SK-N-SH (cell line): ENCODE measurements at regions not wholly inside any gene's neighbourhood (a gene's known extent, or its start where the extent isn't known, plus 50 kb on each side); places are given as distances from the start of the nearest gene placed in this dataset.

Source experiments
- CTCF ChIA-PET: fragments of 300-600, 350-600 bp; formaldehyde crosslinking; extraction: SDS; loops from one replicate; lab custom pipeline; 2021; lab: Yijun Ruan, JAX
- POLR2A ChIA-PET: fragments of 350-600 bp; sonication (Branson Sonifier 250); formaldehyde crosslinking; extraction: SDS; loops from one replicate; lab custom pipeline; 2020; ENCODE audit warnings: antibody characterized with exemption, inconsistent platforms; lab: Yijun Ruan, JAX
- DNase-seq: peaks from one replicate; pipeline ENCODE4 v3.0.0; 2012
- H2AFZ ChIP-seq: fragments of 200-600 bp; sonication (generic); 2 replicates; pipeline ENCODE4 v1.8.1; 2016; ENCODE audit warnings: antibody characterized with exemption, mild to moderate bottlenecking, low read depth
- H3F3A ChIP-seq: fragments of 200-600 bp; sonication (generic); replicated peaks from 2 replicates; pipeline ENCODE3; 2016; ENCODE audit warnings: antibody characterized with exemption, mild to moderate bottlenecking; ENCODE audit not compliant: insufficient read depth
- H3K27ac ChIP-seq, 2 experiments: fragments of 200-500 bp in 1 of 2; fragments of 200-600 bp in 1 of 2; sonication (Bioruptor generic) in 1 of 2; sonication (generic), shearing (Covaris generic) in 1 of 2; 2 replicates each; pipeline versions ENCODE4 v1.5.1 to v1.6.1; 2014 to 2016; ENCODE audit warnings: low read depth in 2 of 2, inconsistent platforms in 1 of 2, low read length in 1 of 2, mild to moderate bottlenecking in 1 of 2, mixed read lengths in 1 of 2
- H3K27me3 ChIP-seq: fragments of 200-600 bp; sonication (generic), shearing (Covaris generic); 2 replicates; pipeline ENCODE4 v1.6.1; 2016; ENCODE audit warnings: mixed run types; ENCODE audit not compliant: insufficient read depth
- H3K36me3 ChIP-seq, 2 experiments: fragments of 200-500 bp in 1 of 2; fragments of 200-600 bp in 1 of 2; sonication (Bioruptor generic) in 1 of 2; sonication (generic) in 1 of 2; replicated peaks in 1 of 2; 2 replicates each; pipeline versions ENCODE3 to v1.5.1; 2014 to 2016; ENCODE audit warnings: low read length in 1 of 2, mild to moderate bottlenecking in 1 of 2; ENCODE audit not compliant: insufficient read depth in 2 of 2, control insufficient read depth in 1 of 2
- H3K4me1 ChIP-seq, 2 experiments: fragments of 200-500 bp in 1 of 2; fragments of 200-600 bp in 1 of 2; sonication (Bioruptor generic) in 1 of 2; sonication (generic), shearing (Covaris generic) in 1 of 2; 2 replicates each; pipeline versions ENCODE4 v1.5.1 to v1.6.1; 2014 to 2016; ENCODE audit warnings: low read depth in 1 of 2, low read length in 1 of 2, mixed run types in 1 of 2; ENCODE audit not compliant: insufficient read depth in 2 of 2, control insufficient read depth in 1 of 2
- H3K4me2 ChIP-seq: fragments of 200-600 bp; sonication (generic), shearing (Covaris generic); 2 replicates; pipeline ENCODE4 v1.6.1; 2017; ENCODE audit warnings: mixed run types
- H3K4me3 ChIP-seq, 2 experiments: fragments of 200-500 bp in 1 of 2; fragments of 200-600 bp in 1 of 2; sonication (Bioruptor generic) in 1 of 2; sonication (generic), shearing (Covaris generic) in 1 of 2; 2 replicates each; pipeline versions ENCODE4 v1.5.1 to v1.8.1; 2014 to 2016; ENCODE audit warnings: low read depth in 2 of 2, inconsistent platforms in 1 of 2, low read length in 1 of 2, mild to moderate bottlenecking in 1 of 2, mixed read lengths in 1 of 2, moderate library complexity in 1 of 2
- H3K79me2 ChIP-seq: fragments of 200-600 bp; sonication (generic); 2 replicates; pipeline ENCODE4 v1.8.1; 2017; ENCODE audit warnings: mild to moderate bottlenecking; ENCODE audit not compliant: insufficient read depth
- H3K9ac ChIP-seq: fragments of 200-600 bp; sonication (generic); 2 replicates; pipeline ENCODE4 v1.6.1; 2017; ENCODE audit warnings: mixed run types
- H3K9me2 ChIP-seq: fragments of 200-600 bp; sonication (generic); 2 replicates; pipeline ENCODE4 v1.6.1; 2017; ENCODE audit warnings: mixed run types
- H3K9me3 ChIP-seq: fragments of 200-600 bp; sonication (generic); 2 replicates; pipeline ENCODE4 v1.6.1; 2017; ENCODE audit warnings: mixed run types, mild to moderate bottlenecking, moderate library complexity
- H4K20me1 ChIP-seq: fragments of 200-600 bp; sonication (generic); 2 replicates; pipeline ENCODE4 v1.6.1; 2017; ENCODE audit warnings: mild to moderate bottlenecking, mixed run types; ENCODE audit not compliant: insufficient read depth
- CHD2 ChIP-seq: fragments of 150-350 bp; IDR thresholded peaks from 2 replicates; pipeline ENCODE4 v1.6.1; 2018; ENCODE audit warnings: low read length; ENCODE audit not compliant: partially characterized antibody
- ELF1 ChIP-seq: IDR thresholded peaks from 2 replicates; pipeline ENCODE4 v1.4.0; 2012
- EP300 ChIP-seq, 2 experiments: IDR thresholded peaks; 2 replicates each; pipeline versions ENCODE4 v1.4.0 to v1.6.1; 2012; ENCODE audit warnings: borderline replicate concordance in 1 of 2, low read depth in 1 of 2, low read length in 1 of 2
- FOSL2 ChIP-seq: IDR thresholded peaks from 2 replicates; pipeline ENCODE4 v1.4.0; 2012; ENCODE audit warnings: low read depth, mild to moderate bottlenecking, moderate library complexity, borderline replicate concordance
- FOXJ3 ChIP-seq: sonication (generic); formaldehyde crosslinking; IDR thresholded peaks from 2 replicates; pipeline ENCODE4 v1.5.1; 2020; ENCODE audit warnings: mild to moderate bottlenecking, missing genetic modification reagents
- GABPA ChIP-seq: IDR thresholded peaks from 2 replicates; pipeline ENCODE4 v1.4.0; 2012; ENCODE audit warnings: low read depth, mild to moderate bottlenecking
- MXI1 ChIP-seq: IDR thresholded peaks from 2 replicates; pipeline ENCODE4 v1.6.1; 2012; ENCODE audit warnings: mild to moderate bottlenecking, low read depth, low read length, improper control_type of control experiment
- NRF1 ChIP-seq: IDR thresholded peaks from 2 replicates; pipeline ENCODE4 v1.6.1; 2012; ENCODE audit warnings: low read depth, mild to moderate bottlenecking, low read length
- RCOR1 ChIP-seq: fragments of 150-350 bp; IDR thresholded peaks from 2 replicates; pipeline ENCODE4 v1.6.1; 2017; ENCODE audit warnings: antibody characterized with exemption, low read length
- SIN3A ChIP-seq: IDR thresholded peaks from 2 replicates; pipeline ENCODE4 v1.6.1; 2012; ENCODE audit warnings: low read depth, mild to moderate bottlenecking, low read length, moderate library complexity, borderline replicate concordance
- TAF1 ChIP-seq: IDR thresholded peaks from 2 replicates; pipeline ENCODE4 v1.6.1; 2012; ENCODE audit warnings: low read depth, mild to moderate bottlenecking, low read length, moderate library complexity, borderline replicate concordance
- USF1 ChIP-seq: IDR thresholded peaks from 2 replicates; pipeline ENCODE4 v1.4.0; 2012; ENCODE audit warnings: low read depth, borderline replicate concordance
- USF2 ChIP-seq: fragments of 150-350 bp; IDR thresholded peaks from 2 replicates; pipeline ENCODE4 v1.6.1; 2017; ENCODE audit warnings: antibody characterized with exemption, low read length, low read depth, borderline replicate concordance
- YY1 ChIP-seq: IDR thresholded peaks from 2 replicates; pipeline ENCODE4 v1.4.0; 2012; ENCODE audit warnings: low read depth, mild to moderate bottlenecking
- ZBTB33 ChIP-seq: IDR thresholded peaks from 2 replicates; pipeline ENCODE4 v1.4.0; 2012; ENCODE audit warnings: low read depth, borderline replicate concordance
- WGBS: methylation state at CpG from one replicate; pipeline ENCODE4 v1.1.6; 2017; ENCODE audit warnings: low lambda C conversion rate; 5-methylcytosine and 5-hydroxymethylcytosine counted together
- TF ChIP-seq, protein P1 (sequence below): fragments of 200-600 bp; sonication (generic); IDR thresholded peaks from 2 replicates; pipeline ENCODE4 v1.6.1; 2017; ENCODE audit warnings: antibody characterized with exemption, mild to moderate bottlenecking, moderate library complexity

DNA sequence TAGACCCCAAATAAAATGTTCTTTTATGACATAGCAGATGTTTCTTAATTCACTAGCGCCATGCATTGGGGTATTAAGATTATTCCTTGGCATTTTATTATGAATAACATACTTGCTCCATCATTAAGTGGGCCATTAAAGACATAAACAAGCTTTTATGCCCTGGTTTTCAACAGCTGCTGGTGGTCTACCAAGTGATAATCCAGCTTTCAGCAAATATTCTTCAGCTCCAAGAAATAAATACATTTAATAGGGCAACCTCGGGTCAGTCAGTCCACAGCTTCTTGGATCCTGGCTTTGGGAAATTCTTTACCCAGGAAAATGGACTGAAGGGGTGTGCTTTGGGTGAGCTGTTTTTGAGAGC, 217.3 kb upstream of the IRX3 start:
- H2AFZ ChIP-seq, result no peak overlapping the region
- H3K9ac ChIP-seq, result no peak overlapping the region
- H3K27ac ChIP-seq, result no peak overlapping the region
- H3K27me3 ChIP-seq, result no peaks in the 10 kb centered on the region
- peaks cover 5 to 13% of the 10 kb centered on the region in 2 experiments; a peak in 3 of 4 replicates for H3K4me1 ChIP-seq
- 77% methylated on average over 2 of the region's 2 CpGs for WGBS
- H4K20me1 ChIP-seq, result no peaks in the 10 kb centered on the region
- H3K9me3 ChIP-seq, result no peaks in the 10 kb centered on the region
- H3K9me2 ChIP-seq, result no peaks in the 10 kb centered on the region
- H3K4me2 ChIP-seq, result no peak overlapping the region
- H3F3A ChIP-seq, result no peaks in the 10 kb centered on the region
- TF ChIP-seq RCOR1, result no peak
- no peak for TF ChIP-seq YY1
- no peak for TF ChIP-seq FOSL2
- TF ChIP-seq USF2, result no peak
- TF ChIP-seq EP300 (IDR thresholded peaks at IDR 0.05; ENCODE audit: borderline replicate concordance in 1 of 2, low read depth in 1 of 2, low read length in 1 of 2), result no peak
- TF ChIP-seq TAF1, result no peak
- TF ChIP-seq SIN3A, result no peak
- no peak for TF ChIP-seq GABPA
- TF ChIP-seq ZBTB33, result no peak
- TF ChIP-seq ELF1, result no peak
- TF ChIP-seq, protein P1, sequence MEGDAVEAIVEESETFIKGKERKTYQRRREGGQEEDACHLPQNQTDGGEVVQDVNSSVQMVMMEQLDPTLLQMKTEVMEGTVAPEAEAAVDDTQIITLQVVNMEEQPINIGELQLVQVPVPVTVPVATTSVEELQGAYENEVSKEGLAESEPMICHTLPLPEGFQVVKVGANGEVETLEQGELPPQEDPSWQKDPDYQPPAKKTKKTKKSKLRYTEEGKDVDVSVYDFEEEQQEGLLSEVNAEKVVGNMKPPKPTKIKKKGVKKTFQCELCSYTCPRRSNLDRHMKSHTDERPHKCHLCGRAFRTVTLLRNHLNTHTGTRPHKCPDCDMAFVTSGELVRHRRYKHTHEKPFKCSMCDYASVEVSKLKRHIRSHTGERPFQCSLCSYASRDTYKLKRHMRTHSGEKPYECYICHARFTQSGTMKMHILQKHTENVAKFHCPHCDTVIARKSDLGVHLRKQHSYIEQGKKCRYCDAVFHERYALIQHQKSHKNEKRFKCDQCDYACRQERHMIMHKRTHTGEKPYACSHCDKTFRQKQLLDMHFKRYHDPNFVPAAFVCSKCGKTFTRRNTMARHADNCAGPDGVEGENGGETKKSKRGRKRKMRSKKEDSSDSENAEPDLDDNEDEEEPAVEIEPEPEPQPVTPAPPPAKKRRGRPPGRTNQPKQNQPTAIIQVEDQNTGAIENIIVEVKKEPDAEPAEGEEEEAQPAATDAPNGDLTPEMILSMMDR, result no peak
- TF ChIP-seq FOXJ3 (CRISPR knock-in tag), result no peak
- no peak for TF ChIP-seq CHD2
- TF ChIP-seq USF1, result no peak
- TF ChIP-seq MXI1, result no peak
- no peak for TF ChIP-seq NRF1
- H3K79me2 ChIP-seq, result no peaks in the 10 kb centered on the region
- ChIA-PET CTCF (interaction anchor here (1.0 to 1.4 kb wide), 2 partner anchors 36 to 612 kb away, joined by 3 to 4 read pairs; no protein-coding TSS in a partner anchor), POLR2A (no interaction called here)
- H3K36me3 ChIP-seq, result no peaks in the 10 kb centered on the region
- no peak overlapping the region for H3K4me3 ChIP-seq
- DNase-seq, result no peak
